ENCODE measurements at regions not wholly inside any gene's neighbourhood (a gene's known extent, or its start where the extent isn't known, plus 50 kb on each side); places are given as distances from the start of the nearest gene placed in this dataset.
"Not testable (repeated sequence)": the region's sequence is repeated elsewhere in the genome, so short reads cannot be mapped to it uniquely, and the experiment has no call there.

- 3 to 11% methylated on average over 27 to 44 of the region's 48 CpGs for WGBS, 2 donors
- Histone ChIP-seq H3K27me3 (peaks cover 0 to 82% of the 10 kb centered on the region in 2 donors), H3K27ac (no peak overlapping the region), H3K9me3 (peaks cover 0 to 7% (median 0%) of the 10 kb centered on the region in 4 donors), H3K36me3 (no peaks in the 10 kb centered on the region), H3K4me1 (peaks cover 0 to 9% (median 0%) of the 10 kb centered on the region in 4 donors), H3K4me3 (no peak overlapping the region)
- peak in 1 of 2 donors; percentile 37 for DNase-seq (ENCODE audit: low spot score in 2 of 2)
- TF ChIP-seq EP300 (IDR thresholded peaks at IDR 0.05) = no peak
- TF ChIP-seq POLR2A (IDR thresholded peaks at IDR 0.05) = no peak
- no peak for TF ChIP-seq CTCF (IDR thresholded peaks at IDR 0.05)
These were observed 81.7 kb upstream of the PRR5 start for GRCh38 chr22:44620129-44620840.

- not testable (repeated sequence) for H3K4me1 ChIP-seq; DNase-seq (ENCODE audit: low spot score in 2 of 2); H3K27ac ChIP-seq; H3K4me3 ChIP-seq; H3K36me3 ChIP-seq
- Histone ChIP-seq H3K9me3 (peaks cover 0 to 13% (median 1%) of the 10 kb centered on the region in 4 donors), H3K27me3 (peaks cover 0 to 76% of the 10 kb centered on the region in 2 donors)
- WGBS, 2 donors = 49 to 64% methylated on average over 16 of the region's 16 CpGs
These were observed 82.4 kb upstream of the PRR5 start for GRCh38 chr22:44619560-44620128.

- WGBS, 2 donors = 91 to 93% methylated on average over 6 of the region's 6 CpGs
- not testable (repeated sequence) for DNase-seq (ENCODE audit: low spot score in 2 of 2); H3K36me3 ChIP-seq; H3K4me1 ChIP-seq; H3K27ac ChIP-seq; H3K4me3 ChIP-seq
- Histone ChIP-seq H3K27me3 (peaks cover 0 to 69% of the 10 kb centered on the region in 2 donors), H3K9me3 (peaks cover 0 to 20% (median 4%) of the 10 kb centered on the region in 4 donors)
These were observed 83.1 kb upstream of the PRR5 start for GRCh38 chr22:44618910-44619309.

- no peak for DNase-seq (ENCODE audit: low spot score in 2 of 2)
- whole genome bisulfite sequencing, 2 donors = 52 to 53% methylated on average over 14 to 17 of the region's 17 CpGs
- H3K36me3 ChIP-seq = no peaks in the 10 kb centered on the region
- H3K4me1 ChIP-seq = peaks cover 0 to 9% (median 0%) of the 10 kb centered on the region in 4 donors
- H3K4me3 ChIP-seq = no peak overlapping the region
- peaks cover 0 to 64% of the 10 kb centered on the region in 2 donors for H3K27me3 ChIP-seq
- no peak for TF ChIP-seq CTCF (IDR thresholded peaks at IDR 0.05)
- TF ChIP-seq EP300 (IDR thresholded peaks at IDR 0.05) = no peak
- no peak for TF ChIP-seq POLR2A (IDR thresholded peaks at IDR 0.05)
- H3K9me3 ChIP-seq = peaks cover 0 to 26% (median 4%) of the 10 kb centered on the region in 4 donors
- no peak overlapping the region for H3K27ac ChIP-seq
These were observed 83.6 kb upstream of the PRR5 start for GRCh38 chr22:44618400-44618799.

GRCh38 chr22:44617828-44618227, 84.2 kb upstream of the PRR5 start:
- Histone ChIP-seq H3K4me1 (peaks cover 0 to 9% (median 0%) of the 10 kb centered on the region in 4 donors), H3K36me3 (no peaks in the 10 kb centered on the region), H3K27me3 (peaks cover 0 to 60% of the 10 kb centered on the region in 2 donors), H3K27ac (no peak overlapping the region), H3K9me3 (peaks cover 0 to 31% (median 4%) of the 10 kb centered on the region in 4 donors), H3K4me3 (no peak overlapping the region)
- 87 to 91% methylated on average over 4 of the region's 4 CpGs for WGBS, 2 donors
- DNase-seq (ENCODE audit: low spot score in 2 of 2) = no peak
- no peak for TF ChIP-seq EP300 (IDR thresholded peaks at IDR 0.05)
- no peak for TF ChIP-seq POLR2A (IDR thresholded peaks at IDR 0.05)
- no peak for TF ChIP-seq CTCF (IDR thresholded peaks at IDR 0.05)

- no peak for TF ChIP-seq EP300 (IDR thresholded peaks at IDR 0.05)
- Histone ChIP-seq H3K36me3 (no peaks in the 10 kb centered on the region), H3K9me3 (peaks cover 0 to 39% (median 4%) of the 10 kb centered on the region in 4 donors), H3K27me3 (peaks cover 0 to 54% of the 10 kb centered on the region in 2 donors), H3K27ac (no peak overlapping the region), H3K4me3 (no peak overlapping the region), H3K4me1 (peaks cover 0 to 9% (median 0%) of the 10 kb centered on the region in 4 donors)
- 67 to 68% methylated on average over 18 to 19 of the region's 19 CpGs for WGBS, 2 donors
- DNase-seq (ENCODE audit: low spot score in 2 of 2) = no peak
These were observed 84.9 kb upstream of the PRR5 start for GRCh38 chr22:44616882-44617655.

Data from tibial nerve (tissue), 4 donors.